ENCODE measurements at regions not wholly inside any gene's neighbourhood (a gene's known extent, or its start where the extent isn't known, plus 50 kb on each side); places are given as distances from the start of the nearest gene placed in this dataset.

GRCh38 chr22:47284822-47285221 is 522.4 kb downstream of the TBC1D22A start:
- Histone ChIP-seq H3K27me3 (ENCODE audit: control insufficient read depth, insufficient read depth, low read length) (no peaks in the 10 kb centered on the region), H3K4me1 (ENCODE audit: control insufficient read depth, insufficient read depth, low read length) (no peaks in the 10 kb centered on the region), H3K27ac (ENCODE audit: low read length) (no peak overlapping the region), H3K9me3 (ENCODE audit: control insufficient read depth, insufficient read depth, low read depth, low read length) (no peaks in the 10 kb centered on the region), H3K36me3 (ENCODE audit: control insufficient read depth, insufficient read depth, low read length) (no peaks in the 10 kb centered on the region), H3K4me3 (ENCODE audit: low read depth in 2 of 2, low read length in 2 of 2) (no peak overlapping the region)
- ChIA-PET CTCF (interaction anchor here (0.5 kb wide), 1 partner anchor 721 kb away, joined by 8 read pairs; no protein-coding TSS in a partner anchor), POLR2A (no interaction called here)
- BruUV-seq (replicated peaks) = no TSS peak
- no peak for ATAC-seq
- intact Hi-C loops (cut with micrococcal nuclease; ENCODE audit: unreplicated experiment) (no loop called here), in situ Hi-C loops (cut with HindIII; ENCODE audit: low pct_unique_long_range_greater_than_20kb, low sequenced_read_pairs) (no loop called here)
- DNase-seq (ENCODE audit: low read depth, low spot score) = no peak
- TF ChIP-seq TCF7L2 (IDR thresholded peaks at IDR 0.05; ENCODE audit: low read depth, low read length) = no peak
- no peak for TF ChIP-seq SIN3A (IDR thresholded peaks at IDR 0.05; ENCODE audit: borderline replicate concordance, insufficient read depth, low read depth, low read length)
- no peak for TF ChIP-seq REST (IDR thresholded peaks at IDR 0.05; ENCODE audit: insufficient read depth in 1 of 2, low read depth in 2 of 2, low read length in 1 of 2)
- TF ChIP-seq CTCF (IDR thresholded peaks at IDR 0.05) = no peak
- TF ChIP-seq POLR2AphosphoS5 (IDR thresholded peaks at IDR 0.05; ENCODE audit: low read depth, low read length) = no peak

- no peak overlapping the region for H3K4me3 ChIP-seq (ENCODE audit: low read depth in 2 of 2, low read length in 2 of 2)
- H3K4me1 ChIP-seq (ENCODE audit: control insufficient read depth, insufficient read depth, low read length) = no peaks in the 10 kb centered on the region
- DNase-seq (ENCODE audit: low read depth, low spot score) (no peak), ATAC-seq (no peak)
- TF ChIP-seq POLR2AphosphoS5 (IDR thresholded peaks at IDR 0.05; ENCODE audit: low read depth, low read length) (no peak), TCF7L2 (IDR thresholded peaks at IDR 0.05; ENCODE audit: low read depth, low read length) (no peak), CTCF (IDR thresholded peaks at IDR 0.05) (no peak), SIN3A (IDR thresholded peaks at IDR 0.05; ENCODE audit: borderline replicate concordance, insufficient read depth, low read depth, low read length) (no peak), REST (IDR thresholded peaks at IDR 0.05; ENCODE audit: insufficient read depth in 1 of 2, low read depth in 2 of 2, low read length in 1 of 2) (no peak)
- in situ Hi-C loops (cut with HindIII; ENCODE audit: low pct_unique_long_range_greater_than_20kb, low sequenced_read_pairs) (no loop called here), intact Hi-C loops (cut with micrococcal nuclease; ENCODE audit: unreplicated experiment) (no loop called here)
- H3K27me3 ChIP-seq (ENCODE audit: control insufficient read depth, insufficient read depth, low read length) = no peaks in the 10 kb centered on the region
- no peak overlapping the region for H3K27ac ChIP-seq (ENCODE audit: low read length)
- no peaks in the 10 kb centered on the region for H3K36me3 ChIP-seq (ENCODE audit: control insufficient read depth, insufficient read depth, low read length)
- H3K9me3 ChIP-seq (ENCODE audit: control insufficient read depth, insufficient read depth, low read depth, low read length) = no peaks in the 10 kb centered on the region
- ChIA-PET CTCF (no interaction called here), POLR2A (no interaction called here)
- BruUV-seq (replicated peaks) = no TSS peak
Measured at GRCh38 chr22:47284360-47284759, 521.9 kb downstream of the TBC1D22A start.

Measured in Panc1 (cell line).